ENCODE measurements at regions not wholly inside any gene's neighbourhood (a gene's known extent, or its start where the extent isn't known, plus 50 kb on each side); places are given as distances from the start of the nearest gene placed in this dataset.

DNA sequence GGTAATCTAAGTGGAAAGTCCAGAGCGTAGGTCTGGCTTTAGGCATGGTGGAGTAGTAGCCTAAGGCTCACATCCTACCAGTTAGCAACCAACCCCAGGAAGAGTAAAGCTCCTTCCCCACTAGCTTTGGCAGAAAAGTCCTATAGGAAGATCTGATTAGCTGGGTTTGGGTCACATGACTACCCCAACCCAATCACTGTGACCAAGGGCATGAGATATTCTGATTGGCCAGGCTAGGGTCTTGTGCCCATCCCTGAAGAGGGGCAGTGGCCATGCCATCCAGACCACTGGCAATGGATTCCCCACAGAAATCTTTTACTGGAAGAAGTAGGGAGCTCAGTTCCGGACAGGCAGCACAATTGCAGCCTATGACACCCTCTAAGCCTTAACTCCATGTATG, 58.6 kb upstream of the CD34 start:
- Histone ChIP-seq H2BK20ac (ENCODE audit: low read depth, low read length, poor library complexity, severe bottlenecking) (no peak overlapping the region), H3K23me2 (ENCODE audit: insufficient read length, low read depth, low read length, poor library complexity, severe bottlenecking) (no peaks in the 10 kb centered on the region), H3K14ac (ENCODE audit: insufficient read depth, low read length) (no peak overlapping the region; the same call in 1 of the 2 replicates), H3K23ac (ENCODE audit: insufficient read length, low read depth, low read length) (no peak overlapping the region), H2BK15ac (ENCODE audit: low read depth, low read length) (no peak overlapping the region), H2AFZ (ENCODE audit: low read length) (no peak overlapping the region), H2BK120ac (ENCODE audit: low read depth, low read length, poor library complexity, severe bottlenecking) (no peak overlapping the region), H3T11ph (ENCODE audit: low read length) (no peak overlapping the region), H4K8ac (replicated peaks; ENCODE audit: insufficient read length, low read depth, low read length) (no peak overlapping the region), H3K79me1 (ENCODE audit: insufficient read depth, low read depth, low read length, poor library complexity, severe bottlenecking) (no peaks in the 10 kb centered on the region), H3K27ac (ENCODE audit: insufficient read length, low read depth, low read length) (no peak overlapping the region), H3K18ac (ENCODE audit: insufficient read length, low read depth, low read length) (no peak overlapping the region), H3K9me3 (ENCODE audit: control insufficient read depth, low read depth, low read length) (no peaks in the 10 kb centered on the region), H3K9ac (ENCODE audit: extremely low read depth, insufficient read length, low read length) (no peak overlapping the region), H3K56ac (ENCODE audit: insufficient read length, low read depth, low read length) (no peak overlapping the region), H3K79me2 (ENCODE audit: insufficient read depth, low read length) (no peaks in the 10 kb centered on the region), H3K4me2 (ENCODE audit: insufficient read depth, insufficient read length, low read length) (no peak overlapping the region), H2BK5ac (ENCODE audit: insufficient read length, low read length) (no peak overlapping the region), H4K20me1 (ENCODE audit: control insufficient read depth, insufficient read depth, insufficient read length) (no peaks in the 10 kb centered on the region), H3K4ac (ENCODE audit: low read depth, low read length) (no peak overlapping the region), H3K27me3 (ENCODE audit: insufficient read depth, low read length) (no peaks in the 10 kb centered on the region; the same call in 1 of the 2 replicates), H4K5ac (ENCODE audit: insufficient read length, low read depth, low read length) (no peak overlapping the region), H4K91ac (ENCODE audit: insufficient read length, low read depth, low read length) (no peak overlapping the region), H2BK12ac (ENCODE audit: insufficient read length, low read depth, low read length) (no peak overlapping the region), H3K4me1 (ENCODE audit: insufficient read depth, low read length) (no peaks in the 10 kb centered on the region), H2AK5ac (ENCODE audit: insufficient read length, low read length) (no peak overlapping the region)
- Mint-ChIP-seq H3K4me3 (no peak overlapping the region), H3K4me1 (peaks cover 4 to 7% of the 10 kb centered on the region in 2 experiments), H3K27me3 (ENCODE audit: low read depth) (peaks cover 39% of the 10 kb centered on the region), H3K9me3 (no peaks in the 10 kb centered on the region), H3K27ac (no peak overlapping the region), H3K36me3 (ENCODE audit: insufficient read depth in 1 of 3, low read depth in 3 of 3) (no peaks in the 10 kb centered on the region)
- WGBS (ENCODE audit: extremely low coverage, insufficient read length, low lambda C conversion rate): no CpG with 5 or more reads among the region's 2 CpGs
- no peak for DNase-seq
- TF ChIP-seq, protein P1, sequence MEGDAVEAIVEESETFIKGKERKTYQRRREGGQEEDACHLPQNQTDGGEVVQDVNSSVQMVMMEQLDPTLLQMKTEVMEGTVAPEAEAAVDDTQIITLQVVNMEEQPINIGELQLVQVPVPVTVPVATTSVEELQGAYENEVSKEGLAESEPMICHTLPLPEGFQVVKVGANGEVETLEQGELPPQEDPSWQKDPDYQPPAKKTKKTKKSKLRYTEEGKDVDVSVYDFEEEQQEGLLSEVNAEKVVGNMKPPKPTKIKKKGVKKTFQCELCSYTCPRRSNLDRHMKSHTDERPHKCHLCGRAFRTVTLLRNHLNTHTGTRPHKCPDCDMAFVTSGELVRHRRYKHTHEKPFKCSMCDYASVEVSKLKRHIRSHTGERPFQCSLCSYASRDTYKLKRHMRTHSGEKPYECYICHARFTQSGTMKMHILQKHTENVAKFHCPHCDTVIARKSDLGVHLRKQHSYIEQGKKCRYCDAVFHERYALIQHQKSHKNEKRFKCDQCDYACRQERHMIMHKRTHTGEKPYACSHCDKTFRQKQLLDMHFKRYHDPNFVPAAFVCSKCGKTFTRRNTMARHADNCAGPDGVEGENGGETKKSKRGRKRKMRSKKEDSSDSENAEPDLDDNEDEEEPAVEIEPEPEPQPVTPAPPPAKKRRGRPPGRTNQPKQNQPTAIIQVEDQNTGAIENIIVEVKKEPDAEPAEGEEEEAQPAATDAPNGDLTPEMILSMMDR (conservative IDR thresholded peaks at IDR 0.05): no peak

Data from H9 (cell line).